Nucleus accumbens (tissue), 56 donors: ENCODE measurements at regions not wholly inside any gene's neighbourhood (a gene's known extent, or its start where the extent isn't known, plus 50 kb on each side); places are given as distances from the start of the nearest gene placed in this dataset.

Source experiments
- DNase-seq, 56 donors: peaks; one replicate each; lab custom pipeline; 2025; lab: John Stamatoyannopoulos, UW

- DNase-seq = peak in 1 of 56 donors; percentile 3
Measured at GRCh38 chr5:125549322-125549911, 803.0 kb upstream of the ZNF608 start.

GRCh38 chr5:125550274-125550673 lies 803.8 kb upstream of the ZNF608 start:
- DNase-seq = no peak

GRCh38 chr5:125551246-125551645 lies 804.8 kb upstream of the ZNF608 start:
- DNase-seq = no peak

- DNase-seq = no peak
Measured at GRCh38 chr5:125551797-125552196, 805.4 kb upstream of the ZNF608 start.

GRCh38 chr5:125552486-125552885 lies 806.0 kb upstream of the ZNF608 start:
- no peak for DNase-seq

- no peak for DNase-seq
Measured at GRCh38 chr5:125554355-125554754, 807.9 kb upstream of the ZNF608 start.

- no peak for DNase-seq
Measured at GRCh38 chr5:125555591-125555990, 809.2 kb upstream of the ZNF608 start.

GRCh38 chr5:125558016-125558415 lies 811.6 kb upstream of the ZNF608 start:
- DNase-seq = no peak

- DNase-seq = no peak
Measured at GRCh38 chr5:125558466-125558865, 812.0 kb upstream of the ZNF608 start.

- peak in 7 of 56 donors; percentile 3 to 50 (median 8) for DNase-seq
Measured at GRCh38 chr5:125559296-125559695, 812.9 kb upstream of the ZNF608 start.

GRCh38 chr5:125560476-125561225 lies 814.2 kb upstream of the ZNF608 start:
- DNase-seq = no peak

- DNase-seq = no peak
Measured at GRCh38 chr5:125564317-125564975, 818.0 kb upstream of the ZNF608 start.

- DNase-seq = peak in 4 of 56 donors; percentile 2 to 20 (median 19)
Measured at GRCh38 chr5:125574491-125575044, 828.1 kb upstream of the ZNF608 start.

- no peak for DNase-seq
Measured at GRCh38 chr5:125575171-125575890, 828.9 kb upstream of the ZNF608 start.

GRCh38 chr5:125575891-125576505 lies 829.6 kb upstream of the ZNF608 start:
- peak in 45 of 56 donors; percentile 5 to 68 (median 32) for DNase-seq

GRCh38 chr5:125576822-125577221 lies 830.4 kb upstream of the ZNF608 start:
- no peak for DNase-seq

- no peak for DNase-seq
Measured at GRCh38 chr5:125578551-125578950, 832.1 kb upstream of the ZNF608 start.

GRCh38 chr5:125579182-125579581 lies 832.7 kb upstream of the ZNF608 start:
- DNase-seq = no peak

- no peak for DNase-seq
Measured at GRCh38 chr5:125581311-125581710, 834.9 kb upstream of the ZNF608 start.

- peak in 1 of 56 donors; percentile 3 for DNase-seq
Measured at GRCh38 chr5:125582352-125582751, 835.9 kb upstream of the ZNF608 start.
